ENCODE measurements at regions not wholly inside any gene's neighbourhood (a gene's known extent, or its start where the extent isn't known, plus 50 kb on each side); places are given as distances from the start of the nearest gene placed in this dataset.

GRCh38 chr4:87904639-87905160 is 70.8 kb upstream of the SPP1 start:
- H3T11ph ChIP-seq (ENCODE audit: low read length): no peak overlapping the region

More at GRCh38 chr4:87904639-87905160, 70.8 kb upstream of the SPP1 start:
- no peak overlapping the region for H3K4ac ChIP-seq (ENCODE audit: low read depth, low read length)
- TF ChIP-seq, protein P1, sequence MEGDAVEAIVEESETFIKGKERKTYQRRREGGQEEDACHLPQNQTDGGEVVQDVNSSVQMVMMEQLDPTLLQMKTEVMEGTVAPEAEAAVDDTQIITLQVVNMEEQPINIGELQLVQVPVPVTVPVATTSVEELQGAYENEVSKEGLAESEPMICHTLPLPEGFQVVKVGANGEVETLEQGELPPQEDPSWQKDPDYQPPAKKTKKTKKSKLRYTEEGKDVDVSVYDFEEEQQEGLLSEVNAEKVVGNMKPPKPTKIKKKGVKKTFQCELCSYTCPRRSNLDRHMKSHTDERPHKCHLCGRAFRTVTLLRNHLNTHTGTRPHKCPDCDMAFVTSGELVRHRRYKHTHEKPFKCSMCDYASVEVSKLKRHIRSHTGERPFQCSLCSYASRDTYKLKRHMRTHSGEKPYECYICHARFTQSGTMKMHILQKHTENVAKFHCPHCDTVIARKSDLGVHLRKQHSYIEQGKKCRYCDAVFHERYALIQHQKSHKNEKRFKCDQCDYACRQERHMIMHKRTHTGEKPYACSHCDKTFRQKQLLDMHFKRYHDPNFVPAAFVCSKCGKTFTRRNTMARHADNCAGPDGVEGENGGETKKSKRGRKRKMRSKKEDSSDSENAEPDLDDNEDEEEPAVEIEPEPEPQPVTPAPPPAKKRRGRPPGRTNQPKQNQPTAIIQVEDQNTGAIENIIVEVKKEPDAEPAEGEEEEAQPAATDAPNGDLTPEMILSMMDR (conservative IDR thresholded peaks at IDR 0.05): no peak
- no peak overlapping the region for H2BK5ac ChIP-seq (ENCODE audit: insufficient read length, low read length)
- H3K4me2 ChIP-seq (ENCODE audit: insufficient read depth, insufficient read length, low read length): no peak overlapping the region
- H2BK20ac ChIP-seq (ENCODE audit: low read depth, low read length, poor library complexity, severe bottlenecking): no peak overlapping the region
- no peak overlapping the region for H2BK15ac ChIP-seq (ENCODE audit: low read depth, low read length)
- no peak for DNase-seq
- no peak overlapping the region for H4K91ac ChIP-seq (ENCODE audit: insufficient read length, low read depth, low read length)
- H2BK120ac ChIP-seq (ENCODE audit: low read depth, low read length, poor library complexity, severe bottlenecking): no peak overlapping the region
- H4K5ac ChIP-seq (ENCODE audit: insufficient read length, low read depth, low read length): no peak overlapping the region
- H3K79me1 ChIP-seq (ENCODE audit: insufficient read depth, low read depth, low read length, poor library complexity, severe bottlenecking): no peaks in the 10 kb centered on the region
- peaks cover 0 to 6% (median 4%) of the 10 kb centered on the region in 3 experiments; a peak in 4 of 7 replicates for H3K36me3 Mint-ChIP-seq (ENCODE audit: insufficient read depth in 1 of 3, low read depth in 3 of 3)
- H3K4me3 Mint-ChIP-seq: no peak overlapping the region
- H3K4me1 ChIP-seq (ENCODE audit: insufficient read depth, low read length): peaks cover 5% of the 10 kb centered on the region
- no CpG with 5 or more reads among the region's 6 CpGs for WGBS (ENCODE audit: extremely low coverage, insufficient read length, low lambda C conversion rate)
- H3K27ac ChIP-seq (ENCODE audit: insufficient read length, low read depth, low read length): no peak overlapping the region
- H3K4me1 Mint-ChIP-seq: peaks cover 20 to 27% of the 10 kb centered on the region in 2 experiments
- no peaks in the 10 kb centered on the region for H3K79me2 ChIP-seq (ENCODE audit: insufficient read depth, low read length)
- no peak overlapping the region for H3K9ac ChIP-seq (ENCODE audit: extremely low read depth, insufficient read length, low read length)
- H4K8ac ChIP-seq (replicated peaks; ENCODE audit: insufficient read length, low read depth, low read length): no peak overlapping the region
- H3K23ac ChIP-seq (ENCODE audit: insufficient read length, low read depth, low read length): no peak overlapping the region
- H3K23me2 ChIP-seq (ENCODE audit: insufficient read length, low read depth, low read length, poor library complexity, severe bottlenecking): no peaks in the 10 kb centered on the region
- H2BK12ac ChIP-seq (ENCODE audit: insufficient read length, low read depth, low read length): no peak overlapping the region
- H3K27me3 ChIP-seq (ENCODE audit: insufficient read depth, low read length): no peaks in the 10 kb centered on the region
- H3K56ac ChIP-seq (ENCODE audit: insufficient read length, low read depth, low read length): no peak overlapping the region
- H3K14ac ChIP-seq (ENCODE audit: insufficient read depth, low read length): no peak overlapping the region
- no peak overlapping the region for H3K27ac Mint-ChIP-seq
- no peaks in the 10 kb centered on the region for H4K20me1 ChIP-seq (ENCODE audit: control insufficient read depth, insufficient read depth, insufficient read length)
- no peak overlapping the region for H2AFZ ChIP-seq (ENCODE audit: low read length)
- H3K27me3 Mint-ChIP-seq (ENCODE audit: low read depth): no peaks in the 10 kb centered on the region
- no peak overlapping the region for H2AK5ac ChIP-seq (ENCODE audit: insufficient read length, low read length)
- no peaks in the 10 kb centered on the region for H3K9me3 ChIP-seq (ENCODE audit: control insufficient read depth, low read depth, low read length)
- no peaks in the 10 kb centered on the region; a peak in 2 of 5 replicates for H3K9me3 Mint-ChIP-seq
- no peak overlapping the region for H3K18ac ChIP-seq (ENCODE audit: insufficient read length, low read depth, low read length)

Measured in H9 (cell line).